ENCODE measurements at regions not wholly inside any gene's neighbourhood (a gene's known extent, or its start where the extent isn't known, plus 50 kb on each side); places are given as distances from the start of the nearest gene placed in this dataset.

GRCh38 chr5:97844797-97845196 is 661.8 kb upstream of the RIOK2 start:
- no peaks in the 10 kb centered on the region for H3K79me2 ChIP-seq (ENCODE audit: insufficient read depth, low read depth)
- no peak overlapping the region for H3K4me3 ChIP-seq (IDR thresholded peaks at IDR 0.05; ENCODE audit: insufficient read depth, low read depth, low read length)
- no peak overlapping the region for H2AFZ ChIP-seq (ENCODE audit: low read depth)
- H3K27ac ChIP-seq: no peak overlapping the region
- TF ChIP-seq, protein P1, sequence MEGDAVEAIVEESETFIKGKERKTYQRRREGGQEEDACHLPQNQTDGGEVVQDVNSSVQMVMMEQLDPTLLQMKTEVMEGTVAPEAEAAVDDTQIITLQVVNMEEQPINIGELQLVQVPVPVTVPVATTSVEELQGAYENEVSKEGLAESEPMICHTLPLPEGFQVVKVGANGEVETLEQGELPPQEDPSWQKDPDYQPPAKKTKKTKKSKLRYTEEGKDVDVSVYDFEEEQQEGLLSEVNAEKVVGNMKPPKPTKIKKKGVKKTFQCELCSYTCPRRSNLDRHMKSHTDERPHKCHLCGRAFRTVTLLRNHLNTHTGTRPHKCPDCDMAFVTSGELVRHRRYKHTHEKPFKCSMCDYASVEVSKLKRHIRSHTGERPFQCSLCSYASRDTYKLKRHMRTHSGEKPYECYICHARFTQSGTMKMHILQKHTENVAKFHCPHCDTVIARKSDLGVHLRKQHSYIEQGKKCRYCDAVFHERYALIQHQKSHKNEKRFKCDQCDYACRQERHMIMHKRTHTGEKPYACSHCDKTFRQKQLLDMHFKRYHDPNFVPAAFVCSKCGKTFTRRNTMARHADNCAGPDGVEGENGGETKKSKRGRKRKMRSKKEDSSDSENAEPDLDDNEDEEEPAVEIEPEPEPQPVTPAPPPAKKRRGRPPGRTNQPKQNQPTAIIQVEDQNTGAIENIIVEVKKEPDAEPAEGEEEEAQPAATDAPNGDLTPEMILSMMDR (conservative IDR thresholded peaks at IDR 0.05; ENCODE audit: low read depth, low read length): no peak
- H3K36me3 ChIP-seq (ENCODE audit: insufficient read depth): no peaks in the 10 kb centered on the region
- H3K9ac ChIP-seq: no peak overlapping the region
- no peaks in the 10 kb centered on the region for H3K27me3 ChIP-seq (ENCODE audit: insufficient read depth, low read depth)
- no peaks in the 10 kb centered on the region for H4K20me1 ChIP-seq (ENCODE audit: insufficient read depth)
- H3K4me1 ChIP-seq (ENCODE audit: low read depth, poor library complexity, severe bottlenecking): peaks cover 8% of the 10 kb centered on the region
- no peak overlapping the region for H3K4me2 ChIP-seq

DNA sequence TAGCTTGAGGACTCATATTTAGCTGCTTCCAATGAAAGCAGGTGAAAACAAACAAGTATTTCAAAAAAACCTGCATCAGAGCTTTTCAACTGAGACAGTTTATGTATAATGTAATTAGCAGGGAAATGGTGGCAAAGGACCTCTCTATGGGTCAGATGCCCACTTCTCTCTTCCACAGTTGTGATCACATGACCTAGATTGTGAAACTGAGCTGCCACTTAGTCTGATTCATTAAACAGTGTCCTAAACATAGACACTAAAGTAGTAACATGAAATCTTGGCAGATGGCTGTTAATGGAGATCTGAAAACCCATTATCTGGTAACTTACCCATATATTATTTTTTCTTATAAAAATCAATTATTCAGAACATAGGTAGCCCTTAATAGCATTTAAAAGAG is 663.6 kb upstream of the RIOK2 start:
- Histone ChIP-seq H3K27ac (no peak overlapping the region), H3K36me3 (ENCODE audit: insufficient read depth) (no peaks in the 10 kb centered on the region), H4K20me1 (ENCODE audit: insufficient read depth) (no peaks in the 10 kb centered on the region), H3K27me3 (ENCODE audit: insufficient read depth, low read depth) (no peaks in the 10 kb centered on the region), H3K4me1 (ENCODE audit: low read depth, poor library complexity, severe bottlenecking) (no peaks in the 10 kb centered on the region), H3K9ac (no peak overlapping the region), H3K4me3 (IDR thresholded peaks at IDR 0.05; ENCODE audit: insufficient read depth, low read depth, low read length) (no peak overlapping the region), H2AFZ (ENCODE audit: low read depth) (no peak overlapping the region), H3K4me2 (no peak overlapping the region), H3K79me2 (ENCODE audit: insufficient read depth, low read depth) (no peaks in the 10 kb centered on the region)
- TF ChIP-seq, protein P1 (conservative IDR thresholded peaks at IDR 0.05; ENCODE audit: low read depth, low read length): no peak

- Histone ChIP-seq H3K4me2 (no peak overlapping the region), H4K20me1 (ENCODE audit: insufficient read depth) (no peaks in the 10 kb centered on the region), H3K27ac (no peak overlapping the region), H3K9ac (no peak overlapping the region), H3K4me1 (ENCODE audit: low read depth, poor library complexity, severe bottlenecking) (no peaks in the 10 kb centered on the region), H3K27me3 (ENCODE audit: insufficient read depth, low read depth) (no peaks in the 10 kb centered on the region), H3K36me3 (ENCODE audit: insufficient read depth) (no peaks in the 10 kb centered on the region), H3K4me3 (IDR thresholded peaks at IDR 0.05; ENCODE audit: insufficient read depth, low read depth, low read length) (no peak overlapping the region), H3K79me2 (ENCODE audit: insufficient read depth, low read depth) (no peaks in the 10 kb centered on the region), H2AFZ (ENCODE audit: low read depth) (no peak overlapping the region)
- TF ChIP-seq, protein P1 (conservative IDR thresholded peaks at IDR 0.05; ENCODE audit: low read depth, low read length): no peak
Observed at GRCh38 chr5:97847920-97848631, 665.0 kb upstream of the RIOK2 start.

GRCh38 chr5:97851036-97851435 is 668.0 kb upstream of the RIOK2 start:
- Histone ChIP-seq H2AFZ (ENCODE audit: low read depth) (no peak overlapping the region), H3K4me2 (no peak overlapping the region), H3K9ac (no peak overlapping the region), H3K79me2 (ENCODE audit: insufficient read depth, low read depth) (no peaks in the 10 kb centered on the region), H3K4me3 (IDR thresholded peaks at IDR 0.05; ENCODE audit: insufficient read depth, low read depth, low read length) (no peak overlapping the region), H4K20me1 (ENCODE audit: insufficient read depth) (no peaks in the 10 kb centered on the region), H3K4me1 (ENCODE audit: low read depth, poor library complexity, severe bottlenecking) (no peaks in the 10 kb centered on the region), H3K27ac (no peak overlapping the region), H3K27me3 (ENCODE audit: insufficient read depth, low read depth) (no peaks in the 10 kb centered on the region), H3K36me3 (ENCODE audit: insufficient read depth) (no peaks in the 10 kb centered on the region)
- TF ChIP-seq, protein P1 (conservative IDR thresholded peaks at IDR 0.05; ENCODE audit: low read depth, low read length): no peak

Measured in KMS-11 (cell line).